ENCODE measurements at regions not wholly inside any gene's neighbourhood (a gene's known extent, or its start where the extent isn't known, plus 50 kb on each side); places are given as distances from the start of the nearest gene placed in this dataset.

- Mint-ChIP-seq H3K4me3 (no peak overlapping the region), H3K27ac (no peak overlapping the region), H3K36me3 (ENCODE audit: low read depth) (no peaks in the 10 kb centered on the region), H3K9me3 (no peaks in the 10 kb centered on the region), H3K4me1 (no peaks in the 10 kb centered on the region), H3K27me3 (peaks cover 8% of the 10 kb centered on the region)
- TF ChIP-seq, protein P1, sequence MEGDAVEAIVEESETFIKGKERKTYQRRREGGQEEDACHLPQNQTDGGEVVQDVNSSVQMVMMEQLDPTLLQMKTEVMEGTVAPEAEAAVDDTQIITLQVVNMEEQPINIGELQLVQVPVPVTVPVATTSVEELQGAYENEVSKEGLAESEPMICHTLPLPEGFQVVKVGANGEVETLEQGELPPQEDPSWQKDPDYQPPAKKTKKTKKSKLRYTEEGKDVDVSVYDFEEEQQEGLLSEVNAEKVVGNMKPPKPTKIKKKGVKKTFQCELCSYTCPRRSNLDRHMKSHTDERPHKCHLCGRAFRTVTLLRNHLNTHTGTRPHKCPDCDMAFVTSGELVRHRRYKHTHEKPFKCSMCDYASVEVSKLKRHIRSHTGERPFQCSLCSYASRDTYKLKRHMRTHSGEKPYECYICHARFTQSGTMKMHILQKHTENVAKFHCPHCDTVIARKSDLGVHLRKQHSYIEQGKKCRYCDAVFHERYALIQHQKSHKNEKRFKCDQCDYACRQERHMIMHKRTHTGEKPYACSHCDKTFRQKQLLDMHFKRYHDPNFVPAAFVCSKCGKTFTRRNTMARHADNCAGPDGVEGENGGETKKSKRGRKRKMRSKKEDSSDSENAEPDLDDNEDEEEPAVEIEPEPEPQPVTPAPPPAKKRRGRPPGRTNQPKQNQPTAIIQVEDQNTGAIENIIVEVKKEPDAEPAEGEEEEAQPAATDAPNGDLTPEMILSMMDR (IDR thresholded peaks at IDR 0.05): no peak
- no peak for DNase-seq
- ChIA-PET POLR2A (no interaction called here), CTCF (no interaction called here)
- intact Hi-C loops (cut with micrococcal nuclease): no loop called here
- no peak for ATAC-seq (ENCODE audit: low read depth)
Observed at GRCh38 chr15:100781961-100782530, 97.6 kb upstream of the ALDH1A3 start.

- Mint-ChIP-seq H3K27ac (no peak overlapping the region), H3K36me3 (ENCODE audit: low read depth) (no peaks in the 10 kb centered on the region), H3K9me3 (no peaks in the 10 kb centered on the region), H3K4me3 (no peak overlapping the region), H3K27me3 (peaks cover 8% of the 10 kb centered on the region), H3K4me1 (no peaks in the 10 kb centered on the region)
- TF ChIP-seq, protein P1 (IDR thresholded peaks at IDR 0.05): no peak
- ChIA-PET POLR2A (no interaction called here), CTCF (no interaction called here)
- intact Hi-C loops (cut with micrococcal nuclease): no loop called here
- ATAC-seq (ENCODE audit: low read depth): no peak
- DNase-seq: no peak
Observed at GRCh38 chr15:100783291-100783690, 96.3 kb upstream of the ALDH1A3 start.

DNA sequence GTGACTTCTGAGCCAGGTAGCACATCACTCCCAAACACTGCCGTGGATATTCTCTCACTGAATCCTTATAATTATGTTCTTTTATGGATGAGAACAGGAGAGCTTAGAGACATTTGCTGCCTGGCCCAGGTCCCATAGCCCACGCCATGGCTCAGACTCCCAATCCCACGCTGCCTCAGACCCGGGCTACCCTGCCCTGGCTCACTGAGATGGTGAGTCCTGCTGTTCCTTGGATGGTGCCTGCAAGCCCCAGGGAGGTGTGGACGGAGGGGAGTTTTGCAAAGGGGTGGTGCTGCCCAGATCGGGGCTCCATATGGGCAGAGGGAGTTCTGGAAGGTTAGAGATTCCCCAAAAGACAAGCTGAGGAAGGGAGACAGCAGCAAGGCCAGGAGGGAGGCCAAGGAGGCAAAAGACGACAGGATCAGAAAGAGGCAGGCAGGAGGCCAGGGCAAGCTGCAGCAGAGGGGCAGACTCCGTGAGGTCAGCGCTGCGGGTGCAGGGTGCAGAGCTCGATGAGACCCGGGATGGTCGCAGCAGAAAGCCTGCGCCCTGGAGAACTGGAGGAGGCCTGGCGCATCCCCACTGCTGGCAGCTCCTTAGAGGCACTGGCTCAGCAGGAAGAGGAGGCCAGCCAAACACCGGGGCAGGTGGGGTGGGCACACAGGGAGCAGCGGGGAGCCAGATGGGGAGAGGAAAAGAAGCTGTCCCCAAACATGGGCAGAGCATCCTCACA lies 95.7 kb upstream of the ALDH1A3 start:
- ATAC-seq (ENCODE audit: low read depth) (no peak), DNase-seq (no peak)
- CTCF ChIA-PET: no interaction called here
- H3K4me1 Mint-ChIP-seq: no peaks in the 10 kb centered on the region
- no peaks in the 10 kb centered on the region for H3K36me3 Mint-ChIP-seq (ENCODE audit: low read depth)
- intact Hi-C loops (cut with micrococcal nuclease): loop anchor here (2.0 kb wide), 1 partner anchor 21 kb away; no protein-coding TSS in a partner anchor
- no peaks in the 10 kb centered on the region for H3K9me3 Mint-ChIP-seq
- no peak overlapping the region for H3K4me3 Mint-ChIP-seq
- peaks cover 8% of the 10 kb centered on the region for H3K27me3 Mint-ChIP-seq
- TF ChIP-seq, protein P1 (IDR thresholded peaks at IDR 0.05): no peak
- H3K27ac Mint-ChIP-seq: no peak overlapping the region
- POLR2A ChIA-PET: no interaction called here

DNA sequence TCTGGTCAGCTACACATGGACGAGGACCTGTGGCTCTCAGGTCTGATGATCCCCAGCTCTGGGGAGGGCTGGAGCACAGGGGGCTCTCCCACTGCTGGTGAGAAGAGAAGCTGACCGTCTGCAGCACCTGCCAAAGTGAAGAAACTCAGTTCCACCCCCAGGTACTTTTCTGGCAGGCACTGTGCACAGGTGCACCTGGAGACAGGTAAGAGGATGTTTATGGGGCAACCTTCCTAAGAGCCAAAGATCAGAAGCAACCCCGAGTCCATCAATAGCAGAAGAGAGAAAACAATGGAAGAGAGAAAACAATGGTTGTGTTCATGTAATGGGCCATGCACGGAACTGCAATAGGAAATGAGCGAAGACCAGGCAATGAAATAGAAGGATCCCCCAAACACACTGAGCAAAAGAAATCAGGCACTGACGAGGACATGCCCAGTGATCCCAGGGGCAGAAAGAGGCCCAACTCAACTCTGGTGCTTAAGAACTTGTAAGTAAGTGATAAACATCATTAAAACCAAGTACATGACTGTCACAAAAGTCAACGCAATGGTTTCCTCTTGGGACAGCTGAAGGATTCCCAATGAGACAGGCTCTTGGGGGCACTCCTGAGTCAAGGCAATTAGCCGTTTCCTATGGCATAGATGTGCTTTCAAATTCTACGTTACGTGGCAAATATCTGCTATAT lies 95.0 kb upstream of the ALDH1A3 start:
- H3K4me3 Mint-ChIP-seq: no peak overlapping the region
- intact Hi-C loops (cut with micrococcal nuclease): loop anchor here (2.0 kb wide), 1 partner anchor 20 kb away; no protein-coding TSS in a partner anchor
- ChIA-PET CTCF (no interaction called here), POLR2A (no interaction called here)
- H3K27ac Mint-ChIP-seq: no peak overlapping the region
- peaks cover 8% of the 10 kb centered on the region for H3K27me3 Mint-ChIP-seq
- no peaks in the 10 kb centered on the region for H3K4me1 Mint-ChIP-seq
- no peaks in the 10 kb centered on the region for H3K9me3 Mint-ChIP-seq
- no peak for ATAC-seq (ENCODE audit: low read depth)
- DNase-seq: no peak
- TF ChIP-seq, protein P1 (IDR thresholded peaks at IDR 0.05): no peak
- no peaks in the 10 kb centered on the region for H3K36me3 Mint-ChIP-seq (ENCODE audit: low read depth)
